ENCODE measurements at regions not wholly inside any gene's neighbourhood (a gene's known extent, or its start where the extent isn't known, plus 50 kb on each side); places are given as distances from the start of the nearest gene placed in this dataset.
"Not testable (repeated sequence)": the region's sequence is repeated elsewhere in the genome, so short reads cannot be mapped to it uniquely, and the experiment has no call there.

- no peaks in the 10 kb centered on the region for H3K27me3 ChIP-seq (ENCODE audit: control insufficient read depth in 3 of 3, insufficient read depth in 3 of 3, low read length in 3 of 3)
- H3K9me3 ChIP-seq (ENCODE audit: control insufficient read depth in 3 of 3, low read length in 3 of 3): no peaks in the 10 kb centered on the region
- no peaks in the 10 kb centered on the region for H3K4me1 ChIP-seq (ENCODE audit: control insufficient read depth in 3 of 3, insufficient read depth in 3 of 3, low read length in 3 of 3)
- H3K36me3 ChIP-seq (ENCODE audit: control insufficient read depth in 3 of 3, insufficient read depth in 3 of 3, low read length in 3 of 3): no peaks in the 10 kb centered on the region
- no peak overlapping the region for H3K27ac ChIP-seq (ENCODE audit: low read depth, low read length)
- H3K9ac ChIP-seq (ENCODE audit: low read depth in 1 of 3, low read length in 3 of 3): no peak overlapping the region
- H3K4me3 ChIP-seq (ENCODE audit: low read length in 3 of 3): no peak overlapping the region
Observed at GRCh38 chr11:29100967-29101366, 915.9 kb downstream of the KCNA4 start.

GRCh38 chr11:29095821-29096220, 921.0 kb downstream of the KCNA4 start:
- Histone ChIP-seq H3K27ac (ENCODE audit: low read depth, low read length) (no peak overlapping the region), H3K27me3 (ENCODE audit: control insufficient read depth in 3 of 3, insufficient read depth in 3 of 3, low read length in 3 of 3) (no peaks in the 10 kb centered on the region), H3K36me3 (ENCODE audit: control insufficient read depth in 3 of 3, insufficient read depth in 3 of 3, low read length in 3 of 3) (no peaks in the 10 kb centered on the region), H3K4me3 (ENCODE audit: low read length in 3 of 3) (no peak overlapping the region), H3K4me1 (ENCODE audit: control insufficient read depth in 3 of 3, insufficient read depth in 3 of 3, low read length in 3 of 3) (no peaks in the 10 kb centered on the region), H3K9ac (ENCODE audit: low read depth in 1 of 3, low read length in 3 of 3) (no peak overlapping the region), H3K9me3 (ENCODE audit: control insufficient read depth in 3 of 3, low read length in 3 of 3) (no peaks in the 10 kb centered on the region)

GRCh38 chr11:29093416-29094120, 923.3 kb downstream of the KCNA4 start:
- H3K27me3 ChIP-seq (ENCODE audit: control insufficient read depth in 3 of 3, insufficient read depth in 3 of 3, low read length in 3 of 3): no peaks in the 10 kb centered on the region
- no peak overlapping the region for H3K27ac ChIP-seq (ENCODE audit: low read depth, low read length)
- H3K9ac ChIP-seq (ENCODE audit: low read depth in 1 of 3, low read length in 3 of 3): no peak overlapping the region
- H3K9me3 ChIP-seq (ENCODE audit: control insufficient read depth in 3 of 3, low read length in 3 of 3): no peaks in the 10 kb centered on the region
- no peaks in the 10 kb centered on the region for H3K36me3 ChIP-seq (ENCODE audit: control insufficient read depth in 3 of 3, insufficient read depth in 3 of 3, low read length in 3 of 3)
- H3K4me3 ChIP-seq (ENCODE audit: low read length in 3 of 3): no peak overlapping the region
- H3K4me1 ChIP-seq (ENCODE audit: control insufficient read depth in 3 of 3, insufficient read depth in 3 of 3, low read length in 3 of 3): no peaks in the 10 kb centered on the region

DNA sequence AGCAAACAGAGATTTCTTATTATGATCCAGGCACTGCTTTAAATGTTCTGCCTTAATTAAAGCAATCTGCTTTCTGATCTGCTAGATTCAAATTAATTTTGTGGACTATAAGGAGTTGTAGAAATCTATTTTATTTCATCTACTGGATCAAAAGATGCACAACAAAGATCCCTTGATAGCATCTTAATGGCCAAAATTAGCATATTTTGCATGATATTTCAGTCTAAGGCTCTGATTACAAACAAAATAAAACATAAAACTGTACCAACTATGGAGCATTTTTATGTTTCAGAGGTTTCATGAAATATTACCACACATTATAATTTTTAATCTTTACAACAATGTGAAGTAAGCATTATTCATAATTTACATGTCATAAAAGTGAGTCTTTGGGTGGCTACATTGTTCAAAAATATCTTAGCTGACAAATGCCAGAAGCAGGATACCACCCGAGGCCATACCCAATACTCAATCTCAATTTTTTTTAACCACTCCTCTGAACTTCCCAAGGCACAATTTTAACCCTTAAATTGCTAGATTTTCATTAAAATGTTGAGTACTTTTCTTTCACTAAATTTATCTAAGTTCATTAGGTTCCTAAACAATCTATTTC, 929.5 kb downstream of the KCNA4 start:
- Histone ChIP-seq H3K36me3 (ENCODE audit: control insufficient read depth in 3 of 3, insufficient read depth in 3 of 3, low read length in 3 of 3) (no peaks in the 10 kb centered on the region), H3K4me1 (ENCODE audit: control insufficient read depth in 3 of 3, insufficient read depth in 3 of 3, low read length in 3 of 3) (no peaks in the 10 kb centered on the region), H3K9me3 (ENCODE audit: control insufficient read depth in 3 of 3, low read length in 3 of 3) (no peaks in the 10 kb centered on the region), H3K9ac (ENCODE audit: low read depth in 1 of 3, low read length in 3 of 3) (no peak overlapping the region), H3K4me3 (ENCODE audit: low read length in 3 of 3) (no peak overlapping the region), H3K27ac (ENCODE audit: low read depth, low read length) (no peak overlapping the region), H3K27me3 (ENCODE audit: control insufficient read depth in 3 of 3, insufficient read depth in 3 of 3, low read length in 3 of 3) (no peaks in the 10 kb centered on the region)

- no peaks in the 10 kb centered on the region for H3K4me1 ChIP-seq (ENCODE audit: control insufficient read depth in 3 of 3, insufficient read depth in 3 of 3, low read length in 3 of 3)
- H3K27me3 ChIP-seq (ENCODE audit: control insufficient read depth in 3 of 3, insufficient read depth in 3 of 3, low read length in 3 of 3): no peaks in the 10 kb centered on the region
- no peak overlapping the region for H3K27ac ChIP-seq (ENCODE audit: low read depth, low read length)
- no peak overlapping the region for H3K9ac ChIP-seq (ENCODE audit: low read depth in 1 of 3, low read length in 3 of 3)
- H3K36me3 ChIP-seq (ENCODE audit: control insufficient read depth in 3 of 3, insufficient read depth in 3 of 3, low read length in 3 of 3): no peaks in the 10 kb centered on the region
- no peak overlapping the region for H3K4me3 ChIP-seq (ENCODE audit: low read length in 3 of 3)
- H3K9me3 ChIP-seq (ENCODE audit: control insufficient read depth in 3 of 3, low read length in 3 of 3): peaks cover 0 to 2% (median 0%) of the 10 kb centered on the region in 3 donors
Observed at GRCh38 chr11:29075726-29076125, 941.1 kb downstream of the KCNA4 start.

DNA sequence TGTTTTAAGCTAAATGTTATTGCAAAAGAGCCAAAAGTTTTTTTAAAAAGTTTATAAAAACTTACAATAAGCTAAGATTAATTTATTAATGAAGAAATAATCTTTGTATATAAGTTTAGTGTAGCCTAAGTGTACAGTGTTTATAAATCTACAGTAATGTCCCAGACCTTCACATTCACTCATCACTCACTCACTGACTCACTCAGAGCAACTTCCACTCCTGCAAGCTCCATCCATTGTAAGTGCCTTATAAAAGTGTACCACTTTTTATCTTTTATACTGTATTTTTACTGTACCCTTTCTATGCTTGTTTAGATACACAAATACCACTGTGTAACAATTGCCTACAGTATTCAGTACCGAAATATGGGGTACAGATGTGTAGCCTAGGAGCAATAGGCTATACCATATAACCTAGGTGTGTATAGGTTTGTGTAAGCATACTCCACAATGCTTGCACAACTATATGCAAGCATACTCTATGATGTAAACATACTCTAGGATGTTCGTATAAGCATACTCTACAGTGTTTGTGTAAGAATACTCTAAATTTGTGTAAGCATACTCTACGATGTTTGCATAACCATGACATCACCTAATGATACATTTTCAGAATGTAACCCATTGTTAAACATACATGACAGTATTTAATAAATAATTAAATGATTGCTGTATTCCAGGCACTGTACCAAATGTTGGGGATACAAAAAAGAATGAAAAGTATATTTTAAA, 953.0 kb downstream of the KCNA4 start:
- H3K36me3 ChIP-seq (ENCODE audit: control insufficient read depth in 3 of 3, insufficient read depth in 3 of 3, low read length in 3 of 3): no peaks in the 10 kb centered on the region
- H3K9ac ChIP-seq (ENCODE audit: low read depth in 1 of 3, low read length in 3 of 3): no peak overlapping the region
- H3K27me3 ChIP-seq (ENCODE audit: control insufficient read depth in 3 of 3, insufficient read depth in 3 of 3, low read length in 3 of 3): no peaks in the 10 kb centered on the region
- no peaks in the 10 kb centered on the region for H3K9me3 ChIP-seq (ENCODE audit: control insufficient read depth in 3 of 3, low read length in 3 of 3)
- H3K4me1 ChIP-seq (ENCODE audit: control insufficient read depth in 3 of 3, insufficient read depth in 3 of 3, low read length in 3 of 3): no peaks in the 10 kb centered on the region
- no peak overlapping the region for H3K4me3 ChIP-seq (ENCODE audit: low read length in 3 of 3)
- H3K27ac ChIP-seq (ENCODE audit: low read depth, low read length): no peak overlapping the region

- Histone ChIP-seq H3K9me3 (ENCODE audit: control insufficient read depth in 3 of 3, low read length in 3 of 3) (no peaks in the 10 kb centered on the region), H3K9ac (ENCODE audit: low read depth in 1 of 3, low read length in 3 of 3) (no peak overlapping the region), H3K4me1 (ENCODE audit: control insufficient read depth in 3 of 3, insufficient read depth in 3 of 3, low read length in 3 of 3) (no peaks in the 10 kb centered on the region)
Observed at GRCh38 chr11:29061452-29061851, 953.3 kb downstream of the METTL15 start.

DNA sequence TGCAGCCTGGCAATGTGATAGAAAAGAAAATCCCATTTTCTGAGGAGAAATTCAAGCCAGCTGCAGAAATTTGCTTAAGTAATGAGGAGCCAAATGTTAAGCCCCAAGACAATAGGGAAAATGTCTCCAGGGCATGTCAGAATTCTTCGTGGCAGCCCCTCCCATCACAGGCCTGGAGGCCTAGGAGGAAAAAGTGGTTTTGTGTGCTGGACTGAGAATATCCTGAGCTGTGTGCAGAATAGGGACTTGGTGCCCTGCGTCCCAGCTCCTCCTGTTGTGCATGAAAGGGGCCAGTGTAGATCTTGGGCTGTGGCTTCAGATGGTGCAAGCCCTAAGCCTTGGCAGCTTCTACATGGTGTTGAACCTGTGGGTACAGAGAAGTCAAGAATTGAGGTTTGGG, 948.3 kb downstream of the METTL15 start:
- not testable (repeated sequence) for H3K9me3 ChIP-seq (ENCODE audit: control insufficient read depth in 3 of 3, low read length in 3 of 3); H3K36me3 ChIP-seq (ENCODE audit: control insufficient read depth in 3 of 3, insufficient read depth in 3 of 3, low read length in 3 of 3); H3K4me3 ChIP-seq (ENCODE audit: low read length in 3 of 3); H3K4me1 ChIP-seq (ENCODE audit: control insufficient read depth in 3 of 3, insufficient read depth in 3 of 3, low read length in 3 of 3); H3K27me3 ChIP-seq (ENCODE audit: control insufficient read depth in 3 of 3, insufficient read depth in 3 of 3, low read length in 3 of 3); H3K27ac ChIP-seq (ENCODE audit: low read depth, low read length); H3K9ac ChIP-seq (ENCODE audit: low read depth in 1 of 3, low read length in 3 of 3)

More at GRCh38 chr11:29061452-29061851, 953.3 kb downstream of the METTL15 start:
- H3K36me3 ChIP-seq (ENCODE audit: control insufficient read depth in 3 of 3, insufficient read depth in 3 of 3, low read length in 3 of 3): no peaks in the 10 kb centered on the region
- no peaks in the 10 kb centered on the region for H3K27me3 ChIP-seq (ENCODE audit: control insufficient read depth in 3 of 3, insufficient read depth in 3 of 3, low read length in 3 of 3)
- H3K4me3 ChIP-seq (ENCODE audit: low read length in 3 of 3): no peak overlapping the region
- no peak overlapping the region for H3K27ac ChIP-seq (ENCODE audit: low read depth, low read length)

DNA sequence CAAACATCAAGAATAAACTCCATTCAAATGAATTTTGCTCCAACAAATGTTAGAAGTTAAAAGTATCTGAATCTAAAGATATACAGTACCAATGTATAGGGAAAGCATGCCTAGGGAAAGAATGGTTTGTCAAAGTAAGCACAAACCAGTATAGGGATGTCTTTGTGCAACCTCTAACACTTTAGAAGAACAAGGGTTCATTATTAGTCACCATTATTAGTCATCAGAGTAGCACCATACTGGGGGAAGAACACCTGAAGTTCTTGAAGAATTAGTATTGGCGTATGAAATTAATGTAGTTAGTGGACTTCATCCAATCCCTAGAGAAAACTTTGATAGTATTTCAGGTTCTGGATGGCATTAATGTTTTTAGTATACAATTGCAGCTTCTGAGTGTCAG, 943.7 kb downstream of the METTL15 start:
- Histone ChIP-seq H3K27me3 (ENCODE audit: control insufficient read depth in 3 of 3, insufficient read depth in 3 of 3, low read length in 3 of 3) (no peaks in the 10 kb centered on the region), H3K4me3 (ENCODE audit: low read length in 3 of 3) (no peak overlapping the region), H3K9ac (ENCODE audit: low read depth in 1 of 3, low read length in 3 of 3) (no peak overlapping the region), H3K27ac (ENCODE audit: low read depth, low read length) (no peak overlapping the region), H3K4me1 (ENCODE audit: control insufficient read depth in 3 of 3, insufficient read depth in 3 of 3, low read length in 3 of 3) (no peaks in the 10 kb centered on the region), H3K9me3 (ENCODE audit: control insufficient read depth in 3 of 3, low read length in 3 of 3) (no peaks in the 10 kb centered on the region), H3K36me3 (ENCODE audit: control insufficient read depth in 3 of 3, insufficient read depth in 3 of 3, low read length in 3 of 3) (no peaks in the 10 kb centered on the region)

DNA sequence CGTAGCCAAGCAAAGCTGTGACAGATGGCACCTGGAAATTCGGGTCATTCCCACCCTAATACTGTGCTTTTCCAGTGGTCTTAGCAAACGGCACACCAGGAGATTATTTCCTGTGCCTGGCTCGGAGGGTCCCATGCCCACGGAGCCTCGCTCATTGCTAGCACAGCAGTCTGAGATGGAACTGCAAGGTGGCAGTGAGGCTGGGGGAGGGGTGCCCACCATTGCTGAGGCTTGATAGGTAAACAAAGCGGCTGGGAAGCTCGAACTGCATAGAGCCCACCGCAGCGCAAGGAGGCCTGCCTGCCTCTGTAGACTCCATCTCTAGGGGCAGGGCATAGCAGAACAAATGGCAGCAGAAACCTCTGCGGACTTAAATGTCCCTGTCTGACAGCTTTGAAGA, 942.8 kb downstream of the METTL15 start:
- not testable (repeated sequence) for H3K4me1 ChIP-seq (ENCODE audit: control insufficient read depth in 3 of 3, insufficient read depth in 3 of 3, low read length in 3 of 3); H3K27ac ChIP-seq (ENCODE audit: low read depth, low read length); H3K9me3 ChIP-seq (ENCODE audit: control insufficient read depth in 3 of 3, low read length in 3 of 3); H3K36me3 ChIP-seq (ENCODE audit: control insufficient read depth in 3 of 3, insufficient read depth in 3 of 3, low read length in 3 of 3); H3K4me3 ChIP-seq (ENCODE audit: low read length in 3 of 3); H3K27me3 ChIP-seq (ENCODE audit: control insufficient read depth in 3 of 3, insufficient read depth in 3 of 3, low read length in 3 of 3); H3K9ac ChIP-seq (ENCODE audit: low read depth in 1 of 3, low read length in 3 of 3)
